Cardiac muscle cell (in vitro differentiated cells and primary cell): ENCODE measurements at regions not wholly inside any gene's neighbourhood (a gene's known extent, or its start where the extent isn't known, plus 50 kb on each side); places are given as distances from the start of the nearest gene placed in this dataset.
A peak's percentile ranks its signal among the peaks of the same experiment; 100 is the strongest.

Experiments
- DNase-seq, 2 donors: peaks; one replicate each; pipeline versions ENCODE4 v3.0.0 to v3.0.0-alpha.2; 2010 to 2017; ENCODE audit warnings: low read depth in 1 of 2, low spot score in 1 of 2
- H3K27ac ChIP-seq: fragments of 200-600 bp; sonication (generic); 2 replicates; pipeline ENCODE4 v1.5.1; 2016
- H3K27me3 ChIP-seq: fragments of 200-600 bp; sonication (generic); 2 replicates; pipeline ENCODE4 v1.6.0; 2016; ENCODE audit warnings: control low read depth
- H3K36me3 ChIP-seq: fragments of 200-600 bp; sonication (generic); 2 replicates; pipeline ENCODE4 v1.5.1; 2016; ENCODE audit warnings: control low read depth
- H3K4me1 ChIP-seq: fragments of 200-600 bp; sonication (generic); 2 replicates; pipeline ENCODE4 v1.8.1; 2017; ENCODE audit warnings: low read depth, mild to moderate bottlenecking, mixed run types
- H3K4me3 ChIP-seq: fragments of 200-600 bp; sonication (generic); 2 replicates; pipeline ENCODE4 v1.5.1; 2016; ENCODE audit warnings: mild to moderate bottlenecking
- H3K9me3 ChIP-seq: fragments of 200-600 bp; sonication (generic); 2 replicates; pipeline ENCODE4 v1.5.1; 2017; ENCODE audit warnings: low read depth, mild to moderate bottlenecking, control low read depth
- TF ChIP-seq, protein P1 (sequence below): IDR thresholded peaks from 2 replicates; pipeline ENCODE4 v1.5.1; 2012; ENCODE audit warnings: low read depth, mild to moderate bottlenecking, low read length

DNA sequence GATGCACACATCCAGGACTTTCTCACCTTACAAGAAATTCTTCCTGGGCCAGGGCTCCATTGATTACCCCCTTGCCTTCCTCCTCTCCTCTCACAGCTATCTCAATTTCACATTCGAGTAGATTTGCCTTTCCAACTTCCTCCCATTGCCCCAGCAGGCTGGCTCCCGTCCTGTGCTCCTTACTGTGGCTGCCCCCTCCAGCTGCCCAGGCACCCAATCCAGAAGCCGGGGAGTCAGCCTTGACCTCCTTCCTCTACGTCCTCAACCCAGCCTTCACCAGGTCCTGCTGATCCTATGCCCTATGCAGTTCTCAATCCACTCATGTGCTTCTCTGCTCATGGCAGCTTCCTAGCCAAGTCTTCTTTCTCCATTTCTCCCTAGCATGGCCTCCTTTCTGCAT, 85.7 kb upstream of the GPR26 start:
- H3K36me3 ChIP-seq, result no peaks in the 10 kb centered on the region
- TF ChIP-seq, protein P1, sequence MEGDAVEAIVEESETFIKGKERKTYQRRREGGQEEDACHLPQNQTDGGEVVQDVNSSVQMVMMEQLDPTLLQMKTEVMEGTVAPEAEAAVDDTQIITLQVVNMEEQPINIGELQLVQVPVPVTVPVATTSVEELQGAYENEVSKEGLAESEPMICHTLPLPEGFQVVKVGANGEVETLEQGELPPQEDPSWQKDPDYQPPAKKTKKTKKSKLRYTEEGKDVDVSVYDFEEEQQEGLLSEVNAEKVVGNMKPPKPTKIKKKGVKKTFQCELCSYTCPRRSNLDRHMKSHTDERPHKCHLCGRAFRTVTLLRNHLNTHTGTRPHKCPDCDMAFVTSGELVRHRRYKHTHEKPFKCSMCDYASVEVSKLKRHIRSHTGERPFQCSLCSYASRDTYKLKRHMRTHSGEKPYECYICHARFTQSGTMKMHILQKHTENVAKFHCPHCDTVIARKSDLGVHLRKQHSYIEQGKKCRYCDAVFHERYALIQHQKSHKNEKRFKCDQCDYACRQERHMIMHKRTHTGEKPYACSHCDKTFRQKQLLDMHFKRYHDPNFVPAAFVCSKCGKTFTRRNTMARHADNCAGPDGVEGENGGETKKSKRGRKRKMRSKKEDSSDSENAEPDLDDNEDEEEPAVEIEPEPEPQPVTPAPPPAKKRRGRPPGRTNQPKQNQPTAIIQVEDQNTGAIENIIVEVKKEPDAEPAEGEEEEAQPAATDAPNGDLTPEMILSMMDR, result no peak
- H3K4me1 ChIP-seq, result no peaks in the 10 kb centered on the region
- DNase-seq, result no peak
- H3K9me3 ChIP-seq, result no peaks in the 10 kb centered on the region
- no peak overlapping the region for H3K27ac ChIP-seq
- no peak overlapping the region for H3K4me3 ChIP-seq
- peaks cover 51% of the 10 kb centered on the region for H3K27me3 ChIP-seq

DNA sequence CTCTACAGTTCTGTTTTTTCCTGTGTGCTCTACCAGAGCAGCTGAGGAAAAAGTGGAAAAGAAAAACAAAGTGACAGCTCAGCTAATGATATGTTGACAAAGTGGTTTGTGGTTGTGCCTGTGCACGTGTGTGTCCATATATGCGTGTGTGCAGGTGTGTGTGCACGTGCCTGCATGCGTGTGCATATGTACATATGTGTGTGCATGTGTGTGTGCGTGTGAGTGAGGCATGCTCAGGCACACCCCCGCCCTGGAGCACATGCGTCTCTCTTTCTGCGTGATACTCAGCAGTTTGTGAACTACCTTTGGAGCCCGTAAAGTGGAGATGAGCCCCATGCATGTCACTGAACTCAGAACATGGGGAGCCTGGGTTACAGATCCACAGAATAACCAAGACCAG, 84.5 kb upstream of the GPR26 start:
- H3K4me1 ChIP-seq, result no peaks in the 10 kb centered on the region
- H3K36me3 ChIP-seq, result no peaks in the 10 kb centered on the region
- no peak for DNase-seq
- H3K9me3 ChIP-seq, result no peaks in the 10 kb centered on the region
- H3K27ac ChIP-seq, result no peak overlapping the region
- TF ChIP-seq, protein P1, result no peak
- no peak overlapping the region for H3K4me3 ChIP-seq
- peaks cover 50% of the 10 kb centered on the region for H3K27me3 ChIP-seq

DNA sequence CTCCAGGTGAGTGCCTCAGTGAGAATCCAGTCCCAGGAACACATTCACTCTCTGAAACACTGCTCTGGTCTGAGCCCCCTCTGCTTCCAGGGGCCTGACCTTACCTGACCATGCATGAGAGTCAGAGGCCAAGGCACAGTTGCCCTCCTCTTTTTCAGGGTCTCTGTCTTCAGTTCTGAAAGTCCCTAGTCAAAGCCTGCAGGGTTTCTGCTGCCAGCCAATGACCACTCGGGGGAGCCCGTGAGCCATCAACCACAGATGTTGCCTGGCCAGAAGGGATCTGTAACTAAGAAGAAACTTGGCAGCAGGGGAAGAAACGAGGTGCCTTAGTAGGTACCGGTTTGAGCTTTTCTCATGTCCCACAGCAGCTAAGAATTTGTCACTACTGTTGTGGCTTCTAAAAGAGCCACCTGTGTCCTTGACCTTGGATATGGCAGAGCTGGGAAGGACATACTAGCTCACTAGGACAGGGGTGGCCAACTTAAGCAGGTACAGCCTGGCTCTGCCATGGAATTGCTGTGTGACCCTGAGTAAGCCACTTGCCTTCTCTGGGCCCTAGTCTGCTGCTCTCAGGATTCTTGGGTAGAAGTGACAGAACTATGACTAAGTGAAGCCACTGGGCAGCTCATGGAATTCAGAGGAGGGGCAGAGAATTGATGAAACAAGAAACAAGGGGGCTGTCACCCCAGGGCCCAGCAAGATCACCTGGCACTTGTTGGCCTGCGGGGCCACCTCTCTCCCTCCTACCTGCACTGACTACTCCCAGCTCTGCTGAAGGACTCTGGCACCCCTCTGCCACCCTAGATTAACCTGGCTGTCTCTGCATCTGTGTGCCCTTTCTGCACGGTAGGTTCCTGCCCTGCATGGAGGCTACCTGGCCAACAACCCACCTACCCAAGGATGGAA, 83.8 kb upstream of the GPR26 start:
- Histone ChIP-seq H3K4me3 (no peak overlapping the region), H3K27ac (no peak overlapping the region), H3K9me3 (no peaks in the 10 kb centered on the region), H3K27me3 (peaks cover 47% of the 10 kb centered on the region), H3K4me1 (no peaks in the 10 kb centered on the region), H3K36me3 (no peaks in the 10 kb centered on the region)
- TF ChIP-seq, protein P1, result peak; percentile 96
- peak; percentile 76 to 85 for DNase-seq

DNA sequence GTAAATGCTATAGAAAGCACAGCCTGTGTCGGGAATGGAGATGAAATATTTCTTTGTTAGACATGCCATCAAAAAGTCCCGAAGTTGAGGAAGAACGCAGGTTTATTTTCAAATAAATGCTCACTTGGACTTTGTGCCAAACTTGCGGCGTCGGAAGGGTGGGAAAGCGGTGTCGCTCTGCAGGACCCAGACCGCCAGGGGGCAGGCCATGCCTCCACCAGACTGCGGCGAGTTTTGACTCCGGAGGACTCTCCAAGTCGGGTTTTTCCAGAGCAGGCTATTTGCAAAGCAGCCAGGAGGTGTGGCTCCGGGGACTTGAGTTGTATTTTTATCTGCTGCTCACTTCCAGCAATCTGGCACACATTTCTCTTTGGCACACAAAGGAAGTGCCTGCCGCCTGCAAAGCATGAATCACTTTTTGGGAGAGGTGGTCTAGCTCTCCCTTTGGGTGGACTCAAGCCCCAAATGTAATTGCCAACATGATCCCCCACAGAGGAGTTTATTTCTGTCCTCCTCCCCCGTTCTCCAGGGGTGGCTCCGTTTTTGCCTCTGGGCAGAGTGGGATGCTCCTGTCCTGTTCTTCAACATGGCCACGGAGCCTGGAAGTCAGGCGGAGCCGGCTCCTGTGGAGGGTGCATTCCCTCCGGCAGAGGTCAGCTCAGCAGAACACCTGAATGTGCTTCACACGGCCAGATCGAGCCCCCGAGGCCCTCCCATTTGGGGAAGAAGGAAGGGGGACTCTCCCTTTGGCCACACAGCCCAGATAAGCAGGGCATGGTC, 82.3 kb upstream of the GPR26 start:
- Histone ChIP-seq H3K27ac (no peak overlapping the region), H3K4me3 (no peak overlapping the region), H3K36me3 (no peaks in the 10 kb centered on the region), H3K9me3 (no peaks in the 10 kb centered on the region), H3K27me3 (peaks cover 38% of the 10 kb centered on the region), H3K4me1 (no peaks in the 10 kb centered on the region)
- peak; percentile 85 to 94 for DNase-seq
- TF ChIP-seq, protein P1, result peak; percentile 88

DNA sequence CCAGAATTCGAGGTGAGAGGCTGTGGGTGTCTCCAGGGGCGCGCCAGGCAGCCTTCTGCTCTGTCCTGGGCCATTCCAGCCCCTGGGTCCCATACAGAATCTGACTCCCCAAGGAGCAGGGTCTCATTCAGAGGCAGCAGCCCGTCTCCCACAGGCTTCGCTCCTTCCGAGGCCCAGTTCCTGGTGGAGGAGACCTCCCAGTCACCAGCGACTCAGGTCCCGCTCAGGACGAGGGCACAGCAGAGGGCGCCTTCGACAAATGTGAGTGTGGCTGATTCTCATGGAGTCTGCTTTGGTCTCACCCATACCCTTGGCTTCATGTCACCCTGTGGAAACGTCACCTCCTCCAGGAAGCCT, 81.8 kb upstream of the GPR26 start:
- peaks cover 32% of the 10 kb centered on the region for H3K27me3 ChIP-seq
- TF ChIP-seq, protein P1, result no peak
- H3K4me3 ChIP-seq, result no peak overlapping the region
- no peak for DNase-seq
- no peaks in the 10 kb centered on the region for H3K36me3 ChIP-seq
- H3K4me1 ChIP-seq, result no peaks in the 10 kb centered on the region
- no peaks in the 10 kb centered on the region for H3K9me3 ChIP-seq
- H3K27ac ChIP-seq, result no peak overlapping the region
